ENCODE measurements at regions not wholly inside any gene's neighbourhood (a gene's known extent, or its start where the extent isn't known, plus 50 kb on each side); places are given as distances from the start of the nearest gene placed in this dataset.
"Not testable (repeated sequence)": the region's sequence is repeated elsewhere in the genome, so short reads cannot be mapped to it uniquely, and the experiment has no call there.

DNA sequence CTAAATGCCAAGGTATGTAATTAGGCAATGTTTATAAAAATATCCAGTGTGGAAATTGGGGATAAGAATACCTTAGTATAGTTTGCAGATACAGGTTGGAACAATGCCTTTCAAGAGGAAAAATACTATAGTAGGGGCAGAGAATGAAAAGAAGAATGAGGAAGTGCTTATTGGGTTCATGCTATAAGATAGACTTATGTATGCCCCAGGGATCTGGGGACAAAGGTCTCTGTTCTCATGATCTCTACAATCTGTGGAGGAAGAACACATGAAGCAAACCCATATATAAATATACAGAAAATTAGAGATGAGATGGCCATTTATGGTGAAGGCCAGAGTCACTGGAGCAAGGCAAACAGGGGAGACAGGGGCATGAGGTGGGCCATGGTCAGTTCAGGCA, 106.5 kb upstream of the DAB2 start:
- no peaks in the 10 kb centered on the region for H3K27me3 ChIP-seq
- no peak for DNase-seq
- no peaks in the 10 kb centered on the region for H3K36me3 ChIP-seq
- H3K9me3 ChIP-seq, result no peaks in the 10 kb centered on the region
- intact Hi-C loops (cut with DNase I; ENCODE audit: low total_unique reads), result no loop called here
- H3K4me3 ChIP-seq, result no peak overlapping the region
- no peak overlapping the region for H3K27ac ChIP-seq
- H3K4me1 ChIP-seq, result no peaks in the 10 kb centered on the region
- TF ChIP-seq, protein P1, sequence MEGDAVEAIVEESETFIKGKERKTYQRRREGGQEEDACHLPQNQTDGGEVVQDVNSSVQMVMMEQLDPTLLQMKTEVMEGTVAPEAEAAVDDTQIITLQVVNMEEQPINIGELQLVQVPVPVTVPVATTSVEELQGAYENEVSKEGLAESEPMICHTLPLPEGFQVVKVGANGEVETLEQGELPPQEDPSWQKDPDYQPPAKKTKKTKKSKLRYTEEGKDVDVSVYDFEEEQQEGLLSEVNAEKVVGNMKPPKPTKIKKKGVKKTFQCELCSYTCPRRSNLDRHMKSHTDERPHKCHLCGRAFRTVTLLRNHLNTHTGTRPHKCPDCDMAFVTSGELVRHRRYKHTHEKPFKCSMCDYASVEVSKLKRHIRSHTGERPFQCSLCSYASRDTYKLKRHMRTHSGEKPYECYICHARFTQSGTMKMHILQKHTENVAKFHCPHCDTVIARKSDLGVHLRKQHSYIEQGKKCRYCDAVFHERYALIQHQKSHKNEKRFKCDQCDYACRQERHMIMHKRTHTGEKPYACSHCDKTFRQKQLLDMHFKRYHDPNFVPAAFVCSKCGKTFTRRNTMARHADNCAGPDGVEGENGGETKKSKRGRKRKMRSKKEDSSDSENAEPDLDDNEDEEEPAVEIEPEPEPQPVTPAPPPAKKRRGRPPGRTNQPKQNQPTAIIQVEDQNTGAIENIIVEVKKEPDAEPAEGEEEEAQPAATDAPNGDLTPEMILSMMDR (IDR thresholded peaks at IDR 0.05), result no peak
- no peak for TF ChIP-seq POLR2A (IDR thresholded peaks at IDR 0.05)

DNA sequence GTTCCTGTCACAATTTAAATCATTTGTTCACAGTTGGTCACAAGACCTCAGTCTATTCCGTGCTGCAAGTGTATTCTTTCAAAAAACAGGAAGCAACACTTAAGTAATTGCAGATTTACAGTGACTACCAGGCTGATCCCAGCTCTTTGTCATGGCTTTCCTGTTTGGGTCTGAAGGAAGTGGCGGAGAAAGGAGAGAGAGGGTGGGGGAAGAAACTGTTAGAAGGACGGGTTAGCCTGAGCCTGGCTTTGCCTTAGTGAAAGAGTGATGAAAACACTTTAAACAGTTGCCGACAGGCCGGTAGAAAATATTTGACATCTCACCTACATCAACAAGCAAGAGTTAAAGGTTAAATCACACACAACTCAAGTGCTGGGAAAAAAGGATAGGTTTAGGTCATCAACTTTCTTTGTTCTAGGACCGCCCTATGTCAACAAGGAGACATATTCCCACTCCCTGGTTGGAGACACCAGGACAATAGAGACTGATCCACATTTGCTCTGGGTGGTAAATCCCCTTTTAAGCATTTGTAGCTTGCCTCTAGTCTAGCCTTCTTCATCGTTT, 102.2 kb upstream of the DAB2 start:
- intact Hi-C loops (cut with DNase I; ENCODE audit: low total_unique reads), result no loop called here
- H3K4me1 ChIP-seq, result no peaks in the 10 kb centered on the region
- no peaks in the 10 kb centered on the region for H3K36me3 ChIP-seq
- peak overlapping the region in 1 of 2 donors; percentile 23 for H3K27ac ChIP-seq
- H3K9me3 ChIP-seq, result no peaks in the 10 kb centered on the region
- no peaks in the 10 kb centered on the region for H3K27me3 ChIP-seq
- DNase-seq, result no peak
- no peak overlapping the region for H3K4me3 ChIP-seq
- TF ChIP-seq, protein P1 (IDR thresholded peaks at IDR 0.05), result no peak
- no peak for TF ChIP-seq POLR2A (IDR thresholded peaks at IDR 0.05)

DNA sequence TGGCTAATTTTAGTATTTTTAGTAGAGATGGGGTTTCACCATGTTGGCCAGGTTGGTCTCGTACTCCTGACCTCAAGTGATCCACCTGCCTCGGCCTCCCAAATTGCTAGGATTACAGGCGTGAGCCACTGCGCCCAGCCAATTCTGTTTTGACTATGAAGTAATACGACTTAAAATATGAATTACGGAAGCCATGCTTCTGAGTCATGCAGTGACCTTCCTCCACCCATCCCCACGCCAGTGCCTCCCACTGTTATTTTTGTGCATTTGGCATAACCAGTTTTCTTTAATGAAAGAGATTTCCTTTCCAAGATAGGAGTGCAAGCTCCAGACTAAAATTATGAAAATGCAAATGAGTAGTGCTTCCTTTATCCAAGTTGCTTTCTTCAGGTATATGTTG, 101.0 kb upstream of the DAB2 start:
- intact Hi-C loops (cut with DNase I; ENCODE audit: low total_unique reads); H3K4me1 ChIP-seq; H3K4me3 ChIP-seq; H3K27me3 ChIP-seq; H3K36me3 ChIP-seq; H3K9me3 ChIP-seq: not testable (repeated sequence)
- H3K27ac ChIP-seq, result peak overlapping the region; percentile 23 to 36
- peak in 1 of 2 donors; percentile 41 for DNase-seq

DNA sequence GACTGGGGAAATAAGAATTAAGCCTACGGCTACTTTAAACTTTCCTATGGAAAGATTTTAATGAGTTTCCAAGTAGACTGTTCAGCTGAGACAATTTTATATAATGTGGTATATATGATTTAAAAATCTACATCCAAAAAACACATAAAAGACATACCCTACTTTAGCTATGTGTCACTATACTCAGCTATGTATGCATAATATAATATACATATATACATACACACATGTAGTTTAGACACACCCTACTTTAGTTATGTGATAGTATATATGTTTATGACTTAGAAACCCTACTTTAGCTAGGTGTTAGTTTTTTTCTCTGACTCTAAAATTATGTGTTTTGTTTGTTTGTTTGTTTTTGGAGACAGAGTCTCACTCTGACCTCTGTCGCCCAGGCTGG, 100.5 kb upstream of the DAB2 start:
- Histone ChIP-seq H3K4me1 (no peaks in the 10 kb centered on the region), H3K9me3 (no peaks in the 10 kb centered on the region), H3K27me3 (no peaks in the 10 kb centered on the region), H3K27ac (peak overlapping the region; percentile 23 to 36), H3K4me3 (no peak overlapping the region), H3K36me3 (no peaks in the 10 kb centered on the region)
- DNase-seq, result no peak
- TF ChIP-seq POLR2A (IDR thresholded peaks at IDR 0.05), result no peak
- TF ChIP-seq, protein P1 (IDR thresholded peaks at IDR 0.05), result no peak
- intact Hi-C loops (cut with DNase I; ENCODE audit: low total_unique reads), result no loop called here

DNA sequence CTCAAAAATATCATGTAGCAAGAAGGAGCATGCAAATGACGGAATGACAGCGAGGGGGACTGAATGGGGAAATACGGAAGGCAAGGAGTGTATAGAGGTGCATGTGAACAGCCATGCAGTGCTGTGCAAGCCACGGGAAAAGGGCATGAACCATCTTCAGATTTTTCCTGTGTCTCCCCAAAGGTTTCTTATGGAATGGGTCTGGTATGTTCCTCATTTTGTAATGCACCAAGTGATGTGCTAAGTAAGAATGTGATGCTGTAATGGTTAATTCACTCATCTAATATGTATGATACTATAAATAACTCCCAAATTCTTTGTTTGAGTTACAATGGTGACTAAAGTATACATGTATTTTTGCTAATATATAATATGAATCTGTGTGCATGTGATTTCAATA, 99.0 kb upstream of the DAB2 start:
- no peaks in the 10 kb centered on the region for H3K9me3 ChIP-seq
- intact Hi-C loops (cut with DNase I; ENCODE audit: low total_unique reads), result no loop called here
- DNase-seq, result no peak
- H3K27ac ChIP-seq, result no peak overlapping the region
- no peaks in the 10 kb centered on the region for H3K36me3 ChIP-seq
- H3K4me1 ChIP-seq, result no peaks in the 10 kb centered on the region
- H3K4me3 ChIP-seq, result no peak overlapping the region
- TF ChIP-seq POLR2A (IDR thresholded peaks at IDR 0.05), result no peak
- TF ChIP-seq, protein P1 (IDR thresholded peaks at IDR 0.05), result no peak
- no peaks in the 10 kb centered on the region for H3K27me3 ChIP-seq

All from uterus (tissue), 3 donors.